ENCODE measurements at regions not wholly inside any gene's neighbourhood (a gene's known extent, or its start where the extent isn't known, plus 50 kb on each side); places are given as distances from the start of the nearest gene placed in this dataset.
"Not testable (repeated sequence)": the region's sequence is repeated elsewhere in the genome, so short reads cannot be mapped to it uniquely, and the experiment has no call there.

GRCh38 chr5:163916376-163916775, 411.0 kb downstream of the MAT2B start:
- no peaks in the 10 kb centered on the region for H3K4me1 ChIP-seq (ENCODE audit: insufficient read depth, low read length)
- H3K36me3 ChIP-seq (ENCODE audit: insufficient read depth, low read length) = no peaks in the 10 kb centered on the region
- no peaks in the 10 kb centered on the region for H3K9me3 ChIP-seq (ENCODE audit: low read length)
- no peaks in the 10 kb centered on the region for H3K27me3 ChIP-seq (ENCODE audit: insufficient read depth, low read length)
- H3K4me3 ChIP-seq (ENCODE audit: low read length) = no peak overlapping the region
- no peak overlapping the region for H2AFZ ChIP-seq (ENCODE audit: low read depth, low read length)

- Histone ChIP-seq H3K36me3 (ENCODE audit: insufficient read depth, low read length) (no peaks in the 10 kb centered on the region), H3K9me3 (ENCODE audit: low read length) (no peaks in the 10 kb centered on the region), H3K4me1 (ENCODE audit: insufficient read depth, low read length) (no peaks in the 10 kb centered on the region), H3K27me3 (ENCODE audit: insufficient read depth, low read length) (no peaks in the 10 kb centered on the region), H2AFZ (ENCODE audit: low read depth, low read length) (no peak overlapping the region), H3K4me3 (ENCODE audit: low read length) (no peak overlapping the region)
These were observed 411.4 kb downstream of the MAT2B start for GRCh38 chr5:163916861-163917260.

GRCh38 chr5:163917747-163918146, 412.3 kb downstream of the MAT2B start:
- Histone ChIP-seq H2AFZ (ENCODE audit: low read depth, low read length) (no peak overlapping the region), H3K4me1 (ENCODE audit: insufficient read depth, low read length) (no peaks in the 10 kb centered on the region), H3K9me3 (ENCODE audit: low read length) (no peaks in the 10 kb centered on the region), H3K36me3 (ENCODE audit: insufficient read depth, low read length) (no peaks in the 10 kb centered on the region), H3K4me3 (ENCODE audit: low read length) (no peak overlapping the region), H3K27me3 (ENCODE audit: insufficient read depth, low read length) (no peaks in the 10 kb centered on the region)

- H3K36me3 ChIP-seq (ENCODE audit: insufficient read depth, low read length); H3K4me3 ChIP-seq (ENCODE audit: low read length); H2AFZ ChIP-seq (ENCODE audit: low read depth, low read length); H3K4me1 ChIP-seq (ENCODE audit: insufficient read depth, low read length); H3K27me3 ChIP-seq (ENCODE audit: insufficient read depth, low read length); H3K9me3 ChIP-seq (ENCODE audit: low read length): not testable (repeated sequence)
These were observed 429.6 kb downstream of the MAT2B start for GRCh38 chr5:163934990-163935389.

- H3K27me3 ChIP-seq (ENCODE audit: insufficient read depth, low read length) = no peaks in the 10 kb centered on the region
- H3K9me3 ChIP-seq (ENCODE audit: low read length) = no peaks in the 10 kb centered on the region
- no peaks in the 10 kb centered on the region for H3K36me3 ChIP-seq (ENCODE audit: insufficient read depth, low read length)
- no peaks in the 10 kb centered on the region for H3K4me1 ChIP-seq (ENCODE audit: insufficient read depth, low read length)
- no peak overlapping the region for H2AFZ ChIP-seq (ENCODE audit: low read depth, low read length)
- H3K4me3 ChIP-seq (ENCODE audit: low read length) = no peak overlapping the region
These were observed 433.2 kb downstream of the MAT2B start for GRCh38 chr5:163938595-163938994.

- Histone ChIP-seq H3K27me3 (ENCODE audit: insufficient read depth, low read length) (no peaks in the 10 kb centered on the region), H2AFZ (ENCODE audit: low read depth, low read length) (no peak overlapping the region), H3K36me3 (ENCODE audit: insufficient read depth, low read length) (no peaks in the 10 kb centered on the region), H3K9me3 (ENCODE audit: low read length) (no peaks in the 10 kb centered on the region), H3K4me1 (ENCODE audit: insufficient read depth, low read length) (no peaks in the 10 kb centered on the region), H3K4me3 (ENCODE audit: low read length) (no peak overlapping the region)
These were observed 435.7 kb downstream of the MAT2B start for GRCh38 chr5:163941079-163941478.

- no peaks in the 10 kb centered on the region for H3K27me3 ChIP-seq (ENCODE audit: insufficient read depth, low read length)
- no peak overlapping the region for H2AFZ ChIP-seq (ENCODE audit: low read depth, low read length)
- no peak overlapping the region for H3K4me3 ChIP-seq (ENCODE audit: low read length)
- no peaks in the 10 kb centered on the region for H3K4me1 ChIP-seq (ENCODE audit: insufficient read depth, low read length)
- H3K36me3 ChIP-seq (ENCODE audit: insufficient read depth, low read length) = no peaks in the 10 kb centered on the region
- no peaks in the 10 kb centered on the region for H3K9me3 ChIP-seq (ENCODE audit: low read length)
These were observed 438.1 kb downstream of the MAT2B start for GRCh38 chr5:163943546-163943945.

GRCh38 chr5:163944738-163945137, 439.3 kb downstream of the MAT2B start:
- Histone ChIP-seq H3K4me3 (ENCODE audit: low read length) (no peak overlapping the region), H3K36me3 (ENCODE audit: insufficient read depth, low read length) (no peaks in the 10 kb centered on the region), H3K4me1 (ENCODE audit: insufficient read depth, low read length) (no peaks in the 10 kb centered on the region), H3K27me3 (ENCODE audit: insufficient read depth, low read length) (no peaks in the 10 kb centered on the region), H2AFZ (ENCODE audit: low read depth, low read length) (no peak overlapping the region), H3K9me3 (ENCODE audit: low read length) (no peaks in the 10 kb centered on the region)

- H3K9me3 ChIP-seq (ENCODE audit: low read length) = no peaks in the 10 kb centered on the region
These were observed 442.6 kb downstream of the MAT2B start for GRCh38 chr5:163947848-163948666.

GRCh38 chr5:163950248-163950647, 444.8 kb downstream of the MAT2B start:
- Histone ChIP-seq H2AFZ (ENCODE audit: low read depth, low read length) (no peak overlapping the region), H3K4me1 (ENCODE audit: insufficient read depth, low read length) (no peaks in the 10 kb centered on the region), H3K36me3 (ENCODE audit: insufficient read depth, low read length) (no peaks in the 10 kb centered on the region), H3K4me3 (ENCODE audit: low read length) (no peak overlapping the region), H3K27me3 (ENCODE audit: insufficient read depth, low read length) (no peaks in the 10 kb centered on the region), H3K9me3 (ENCODE audit: low read length) (no peaks in the 10 kb centered on the region)

More at GRCh38 chr5:163947848-163948666, 442.6 kb downstream of the MAT2B start:
- no peaks in the 10 kb centered on the region for H3K36me3 ChIP-seq (ENCODE audit: insufficient read depth, low read length)
- no peak overlapping the region for H2AFZ ChIP-seq (ENCODE audit: low read depth, low read length)
- no peaks in the 10 kb centered on the region for H3K4me1 ChIP-seq (ENCODE audit: insufficient read depth, low read length)
- no peak overlapping the region for H3K4me3 ChIP-seq (ENCODE audit: low read length)
- no peaks in the 10 kb centered on the region for H3K27me3 ChIP-seq (ENCODE audit: insufficient read depth, low read length)

- H3K27me3 ChIP-seq (ENCODE audit: insufficient read depth, low read length) = no peaks in the 10 kb centered on the region
- no peaks in the 10 kb centered on the region for H3K9me3 ChIP-seq (ENCODE audit: low read length)
- H3K4me1 ChIP-seq (ENCODE audit: insufficient read depth, low read length) = no peaks in the 10 kb centered on the region
- no peak overlapping the region for H2AFZ ChIP-seq (ENCODE audit: low read depth, low read length)
- H3K36me3 ChIP-seq (ENCODE audit: insufficient read depth, low read length) = no peaks in the 10 kb centered on the region
- H3K4me3 ChIP-seq (ENCODE audit: low read length) = no peak overlapping the region
These were observed 445.6 kb downstream of the MAT2B start for GRCh38 chr5:163951069-163951468.

GRCh38 chr5:163953901-163954300, 448.5 kb downstream of the MAT2B start:
- Histone ChIP-seq H3K4me1 (ENCODE audit: insufficient read depth, low read length) (no peaks in the 10 kb centered on the region), H3K36me3 (ENCODE audit: insufficient read depth, low read length) (no peaks in the 10 kb centered on the region), H3K9me3 (ENCODE audit: low read length) (no peaks in the 10 kb centered on the region), H3K27me3 (ENCODE audit: insufficient read depth, low read length) (no peaks in the 10 kb centered on the region), H2AFZ (ENCODE audit: low read depth, low read length) (no peak overlapping the region), H3K4me3 (ENCODE audit: low read length) (no peak overlapping the region)

- H3K4me1 ChIP-seq (ENCODE audit: insufficient read depth, low read length); H3K9me3 ChIP-seq (ENCODE audit: low read length); H3K36me3 ChIP-seq (ENCODE audit: insufficient read depth, low read length); H2AFZ ChIP-seq (ENCODE audit: low read depth, low read length); H3K27me3 ChIP-seq (ENCODE audit: insufficient read depth, low read length); H3K4me3 ChIP-seq (ENCODE audit: low read length): not testable (repeated sequence)
These were observed 455.8 kb downstream of the MAT2B start for GRCh38 chr5:163961230-163961629.

- H3K36me3 ChIP-seq (ENCODE audit: insufficient read depth, low read length) = no peaks in the 10 kb centered on the region
- H3K4me3 ChIP-seq (ENCODE audit: low read length) = no peak overlapping the region
- H3K4me1 ChIP-seq (ENCODE audit: insufficient read depth, low read length) = peaks cover 5% of the 10 kb centered on the region
- no peaks in the 10 kb centered on the region for H3K27me3 ChIP-seq (ENCODE audit: insufficient read depth, low read length)
- H3K9me3 ChIP-seq (ENCODE audit: low read length) = no peaks in the 10 kb centered on the region
- H2AFZ ChIP-seq (ENCODE audit: low read depth, low read length) = no peak overlapping the region
These were observed 458.5 kb downstream of the MAT2B start for GRCh38 chr5:163963881-163964280.

Data from neuron (in vitro differentiated cells).